ENCODE measurements at regions not wholly inside any gene's neighbourhood (a gene's known extent, or its start where the extent isn't known, plus 50 kb on each side); places are given as distances from the start of the nearest gene placed in this dataset.

DNA sequence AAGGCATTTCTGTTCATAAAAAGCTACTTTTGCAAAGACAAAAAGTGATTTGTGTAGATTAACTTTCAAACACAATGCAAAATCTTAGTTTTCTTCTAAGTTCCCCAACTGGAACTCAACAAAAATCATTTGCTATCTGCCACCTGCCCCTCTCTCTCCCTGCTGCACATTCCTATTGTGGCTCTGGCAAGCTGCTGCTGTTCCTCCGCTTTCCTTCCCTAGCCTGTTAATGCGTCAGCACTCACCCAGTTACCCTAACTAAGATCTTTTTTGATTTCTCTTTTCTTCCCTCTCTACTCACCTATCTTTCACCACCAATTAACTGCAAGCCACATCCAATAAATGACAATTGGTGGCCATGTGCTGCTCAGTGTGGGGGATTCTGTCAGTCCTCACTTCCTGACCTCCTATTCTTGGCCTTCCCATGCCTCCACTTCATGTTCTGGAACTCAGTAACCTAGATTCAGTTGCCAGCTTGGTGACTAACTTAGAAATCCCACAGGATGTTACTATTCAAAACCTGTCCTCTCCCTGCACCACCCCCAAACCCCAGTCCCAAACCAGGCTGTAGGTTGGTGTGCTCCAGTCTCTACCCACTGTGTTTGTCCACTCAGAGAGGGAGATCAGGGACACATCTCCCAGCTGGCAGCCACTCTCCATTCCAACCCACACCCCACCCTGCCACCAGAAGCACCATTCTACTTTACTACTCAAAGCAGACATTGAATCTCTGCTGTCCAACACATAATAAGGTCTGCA lies 140.2 kb upstream of the CTTNBP2 start:
- H3K9me3 Mint-ChIP-seq = peaks cover 4% of the 10 kb centered on the region
- H3K36me3 Mint-ChIP-seq (ENCODE audit: low read depth) = no peaks in the 10 kb centered on the region
- no peak for DNase-seq
- ChIA-PET CTCF (no interaction called here), POLR2A (no interaction called here)
- no peak overlapping the region for H3K27ac Mint-ChIP-seq
- H3K4me1 Mint-ChIP-seq = no peaks in the 10 kb centered on the region
- H3K4me3 Mint-ChIP-seq = no peak overlapping the region
- no peaks in the 10 kb centered on the region for H3K27me3 Mint-ChIP-seq

DNA sequence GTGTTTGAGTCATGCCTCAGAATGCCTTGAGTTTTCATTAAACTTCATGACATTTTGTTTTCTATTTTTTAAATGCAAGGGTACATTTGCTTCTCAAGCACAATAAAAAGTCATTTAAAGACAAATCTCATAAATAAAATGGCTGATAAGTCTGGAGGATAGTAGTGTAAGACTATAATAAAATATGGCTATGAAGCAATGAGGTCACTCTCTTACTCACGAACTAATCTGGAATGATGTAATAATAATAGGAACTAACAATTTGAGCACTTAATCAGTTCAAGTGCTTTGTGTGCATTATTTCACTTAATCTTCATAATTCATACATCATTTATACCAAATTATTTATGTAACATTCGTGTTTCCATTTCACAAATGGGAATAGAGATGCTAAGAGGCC lies 149.3 kb upstream of the CTTNBP2 start:
- CTCF ChIA-PET = no interaction called here
- no peak overlapping the region for H3K27ac Mint-ChIP-seq

GRCh38 chr7:118026791-118027190 lies 153.6 kb upstream of the CTTNBP2 start:
- H3K4me1 Mint-ChIP-seq = no peaks in the 10 kb centered on the region
- H3K36me3 Mint-ChIP-seq (ENCODE audit: low read depth) = no peaks in the 10 kb centered on the region
- H3K27ac Mint-ChIP-seq = no peak overlapping the region
- ChIA-PET POLR2A (interaction anchor here (0.6 kb wide), 1 partner anchor 51 kb away, joined by 4 read pairs; no protein-coding TSS in a partner anchor), CTCF (no interaction called here)
- H3K27me3 Mint-ChIP-seq = no peaks in the 10 kb centered on the region
- H3K4me3 Mint-ChIP-seq = no peak overlapping the region
- DNase-seq = no peak
- no peaks in the 10 kb centered on the region for H3K9me3 Mint-ChIP-seq

More for the DNA sequence above, 149.3 kb upstream of the CTTNBP2 start:
- H3K4me1 Mint-ChIP-seq = no peaks in the 10 kb centered on the region
- no peak overlapping the region for H3K4me3 Mint-ChIP-seq
- no peak for DNase-seq
- H3K36me3 Mint-ChIP-seq (ENCODE audit: low read depth) = no peaks in the 10 kb centered on the region
- H3K9me3 Mint-ChIP-seq = no peaks in the 10 kb centered on the region
- POLR2A ChIA-PET = no interaction called here
- no peaks in the 10 kb centered on the region for H3K27me3 Mint-ChIP-seq

DNA sequence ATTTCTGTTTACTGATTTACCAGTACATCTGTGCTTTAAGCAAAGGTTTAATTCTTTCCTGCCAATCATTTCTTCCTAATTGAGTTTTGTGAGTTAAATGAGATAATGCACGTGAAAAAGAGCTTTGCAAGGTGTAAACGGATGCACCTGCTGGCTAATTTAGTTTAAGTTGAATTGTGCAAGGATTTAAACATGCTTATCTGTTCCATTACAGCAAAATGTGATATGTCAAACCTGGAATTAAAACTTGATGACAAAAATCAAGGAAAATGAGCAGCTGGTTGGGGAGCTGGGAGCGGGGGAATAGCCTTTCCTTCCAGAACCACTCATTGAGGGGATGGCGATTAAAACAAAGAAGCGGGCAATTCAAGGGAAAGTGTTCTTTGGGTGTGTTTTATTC lies 155.0 kb upstream of the CTTNBP2 start:
- Mint-ChIP-seq H3K36me3 (ENCODE audit: low read depth) (no peaks in the 10 kb centered on the region), H3K4me1 (no peaks in the 10 kb centered on the region), H3K27ac (no peak overlapping the region), H3K27me3 (no peaks in the 10 kb centered on the region), H3K4me3 (no peak overlapping the region), H3K9me3 (no peaks in the 10 kb centered on the region)
- POLR2A ChIA-PET = no interaction called here
- no peak for DNase-seq
- CTCF ChIA-PET = no interaction called here

DNA sequence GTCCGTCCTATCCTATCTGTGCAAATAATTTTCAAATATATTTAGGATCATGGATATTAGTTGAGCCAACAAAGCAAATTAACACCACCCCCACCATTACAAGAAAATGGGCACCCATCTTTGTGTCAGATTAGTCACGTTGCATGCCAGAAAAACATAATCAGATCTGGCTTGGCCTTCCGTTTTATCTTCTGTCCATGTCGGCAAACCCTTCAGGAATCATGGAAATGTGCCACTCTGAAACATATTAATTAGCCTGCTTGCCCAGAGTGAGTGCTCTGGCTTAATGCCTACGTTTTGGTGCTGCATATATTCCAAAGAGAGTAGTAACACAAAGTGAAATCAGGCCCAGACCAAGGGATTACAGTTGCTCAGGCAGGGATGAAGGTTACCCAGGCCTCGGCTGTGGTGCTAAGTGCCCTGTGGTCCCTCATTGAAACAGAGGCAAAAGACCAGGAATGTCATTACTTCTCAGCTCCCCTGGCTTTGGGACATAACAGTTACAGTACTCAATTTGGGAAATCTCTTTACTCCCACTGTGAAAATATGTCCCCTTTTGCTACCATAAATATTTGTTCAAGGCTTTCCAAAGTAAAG lies 154.0 kb upstream of the LSM8 start:
- H3K4me1 Mint-ChIP-seq = no peaks in the 10 kb centered on the region
- CTCF ChIA-PET = no interaction called here
- no peak overlapping the region for H3K4me3 Mint-ChIP-seq

GRCh38 chr7:118033273-118033672 lies 150.7 kb upstream of the LSM8 start:
- DNase-seq = no peak
- H3K27ac Mint-ChIP-seq = no peak overlapping the region
- no peaks in the 10 kb centered on the region for H3K36me3 Mint-ChIP-seq (ENCODE audit: low read depth)
- ChIA-PET CTCF (no interaction called here), POLR2A (no interaction called here)
- no peaks in the 10 kb centered on the region for H3K27me3 Mint-ChIP-seq
- H3K9me3 Mint-ChIP-seq = no peaks in the 10 kb centered on the region
- no peak overlapping the region for H3K4me3 Mint-ChIP-seq
- no peaks in the 10 kb centered on the region for H3K4me1 Mint-ChIP-seq

More for the DNA sequence above, 154.0 kb upstream of the LSM8 start:
- Mint-ChIP-seq H3K9me3 (no peaks in the 10 kb centered on the region), H3K27ac (no peak overlapping the region), H3K27me3 (no peaks in the 10 kb centered on the region), H3K36me3 (ENCODE audit: low read depth) (no peaks in the 10 kb centered on the region)
- DNase-seq = no peak
- POLR2A ChIA-PET = no interaction called here

DNA sequence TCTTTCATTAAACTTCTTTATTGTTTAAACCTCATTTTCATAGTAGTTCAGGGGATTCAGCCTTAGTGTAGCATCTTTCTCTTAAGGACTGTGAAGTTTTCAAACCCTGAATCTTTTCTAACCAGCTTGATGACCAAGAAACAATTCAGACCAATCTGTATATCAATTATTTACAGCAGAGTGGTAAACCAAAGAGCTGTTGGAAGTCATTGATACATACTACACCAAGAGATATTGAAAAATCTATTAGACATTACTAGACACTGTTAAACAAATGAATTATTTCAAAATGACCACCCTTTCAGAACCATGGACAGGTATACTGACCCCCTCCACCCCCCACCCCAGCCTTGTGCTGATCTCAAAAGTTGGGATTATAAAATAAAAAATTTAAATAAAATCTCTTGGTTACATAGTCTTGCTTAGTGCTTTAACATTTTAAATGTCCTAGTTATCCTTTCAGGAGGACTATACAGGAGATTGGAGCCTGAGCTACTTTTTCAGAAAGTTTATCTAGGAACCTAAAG lies 143.9 kb upstream of the LSM8 start:
- POLR2A ChIA-PET = no interaction called here
- Mint-ChIP-seq H3K4me1 (no peaks in the 10 kb centered on the region), H3K36me3 (ENCODE audit: low read depth) (no peaks in the 10 kb centered on the region), H3K27me3 (no peaks in the 10 kb centered on the region), H3K9me3 (no peaks in the 10 kb centered on the region), H3K27ac (no peak overlapping the region), H3K4me3 (no peak overlapping the region)
- DNase-seq = no peak
- CTCF ChIA-PET = no interaction called here

GRCh38 chr7:118040562-118040961 lies 143.4 kb upstream of the LSM8 start:
- Mint-ChIP-seq H3K4me3 (no peak overlapping the region), H3K36me3 (ENCODE audit: low read depth) (no peaks in the 10 kb centered on the region), H3K4me1 (no peaks in the 10 kb centered on the region), H3K9me3 (no peaks in the 10 kb centered on the region), H3K27me3 (no peaks in the 10 kb centered on the region), H3K27ac (no peak overlapping the region)
- CTCF ChIA-PET = no interaction called here
- POLR2A ChIA-PET = no interaction called here
- no peak for DNase-seq

- Mint-ChIP-seq H3K27me3 (no peaks in the 10 kb centered on the region), H3K27ac (no peak overlapping the region), H3K4me1 (no peaks in the 10 kb centered on the region), H3K4me3 (no peak overlapping the region), H3K36me3 (ENCODE audit: low read depth) (no peaks in the 10 kb centered on the region), H3K9me3 (no peaks in the 10 kb centered on the region)
- POLR2A ChIA-PET = no interaction called here
- CTCF ChIA-PET = no interaction called here
- no peak for DNase-seq
Observed at GRCh38 chr7:118041251-118041878, 142.6 kb upstream of the LSM8 start.

GRCh38 chr7:118045629-118046028 lies 138.3 kb upstream of the LSM8 start:
- POLR2A ChIA-PET = no interaction called here
- CTCF ChIA-PET = no interaction called here
- no peak overlapping the region for H3K27ac Mint-ChIP-seq
- DNase-seq = no peak
- H3K4me3 Mint-ChIP-seq = no peak overlapping the region
- no peaks in the 10 kb centered on the region for H3K4me1 Mint-ChIP-seq
- H3K27me3 Mint-ChIP-seq = no peaks in the 10 kb centered on the region
- no peaks in the 10 kb centered on the region for H3K9me3 Mint-ChIP-seq
- no peaks in the 10 kb centered on the region for H3K36me3 Mint-ChIP-seq (ENCODE audit: low read depth)

- Mint-ChIP-seq H3K9me3 (no peaks in the 10 kb centered on the region), H3K36me3 (ENCODE audit: low read depth) (no peaks in the 10 kb centered on the region), H3K27me3 (no peaks in the 10 kb centered on the region), H3K4me3 (no peak overlapping the region), H3K27ac (no peak overlapping the region), H3K4me1 (no peaks in the 10 kb centered on the region)
- ChIA-PET POLR2A (no interaction called here), CTCF (no interaction called here)
- DNase-seq = no peak
Observed at GRCh38 chr7:118046086-118046485, 137.9 kb upstream of the LSM8 start.

GRCh38 chr7:118046801-118047200 lies 137.2 kb upstream of the LSM8 start:
- Mint-ChIP-seq H3K27me3 (no peaks in the 10 kb centered on the region), H3K9me3 (no peaks in the 10 kb centered on the region), H3K27ac (no peak overlapping the region), H3K4me1 (no peaks in the 10 kb centered on the region), H3K4me3 (no peak overlapping the region), H3K36me3 (ENCODE audit: low read depth) (no peaks in the 10 kb centered on the region)
- ChIA-PET POLR2A (no interaction called here), CTCF (no interaction called here)
- no peak for DNase-seq

- POLR2A ChIA-PET = no interaction called here
- no peak overlapping the region for H3K4me3 Mint-ChIP-seq
- H3K36me3 Mint-ChIP-seq (ENCODE audit: low read depth) = no peaks in the 10 kb centered on the region
- no peaks in the 10 kb centered on the region for H3K27me3 Mint-ChIP-seq
- no peaks in the 10 kb centered on the region for H3K9me3 Mint-ChIP-seq
- H3K4me1 Mint-ChIP-seq = no peaks in the 10 kb centered on the region
- no peak for DNase-seq
- H3K27ac Mint-ChIP-seq = no peak overlapping the region
- CTCF ChIA-PET = no interaction called here
Observed at GRCh38 chr7:118052336-118052735, 131.6 kb upstream of the LSM8 start.

- no peak overlapping the region for H3K27ac Mint-ChIP-seq
- CTCF ChIA-PET = no interaction called here
- H3K36me3 Mint-ChIP-seq (ENCODE audit: low read depth) = no peaks in the 10 kb centered on the region
- H3K4me1 Mint-ChIP-seq = no peaks in the 10 kb centered on the region
- no peaks in the 10 kb centered on the region for H3K9me3 Mint-ChIP-seq
- no peaks in the 10 kb centered on the region for H3K27me3 Mint-ChIP-seq
- POLR2A ChIA-PET = no interaction called here
- no peak overlapping the region for H3K4me3 Mint-ChIP-seq
- no peak for DNase-seq
Observed at GRCh38 chr7:118053353-118053752, 130.6 kb upstream of the LSM8 start.
